ENCODE measurements at regions not wholly inside any gene's neighbourhood (a gene's known extent, or its start where the extent isn't known, plus 50 kb on each side); places are given as distances from the start of the nearest gene placed in this dataset.
A peak's percentile ranks its signal among the peaks of the same experiment; 100 is the strongest.
"Not testable (repeated sequence)": the region's sequence is repeated elsewhere in the genome, so short reads cannot be mapped to it uniquely, and the experiment has no call there.

GRCh38 chr5:118580949-118581348, 407.4 kb downstream of the DTWD2 start:
- 62 to 63% methylated on average over 5 of the region's 5 CpGs for whole genome bisulfite sequencing, 2 donors
- TF ChIP-seq, protein P1, sequence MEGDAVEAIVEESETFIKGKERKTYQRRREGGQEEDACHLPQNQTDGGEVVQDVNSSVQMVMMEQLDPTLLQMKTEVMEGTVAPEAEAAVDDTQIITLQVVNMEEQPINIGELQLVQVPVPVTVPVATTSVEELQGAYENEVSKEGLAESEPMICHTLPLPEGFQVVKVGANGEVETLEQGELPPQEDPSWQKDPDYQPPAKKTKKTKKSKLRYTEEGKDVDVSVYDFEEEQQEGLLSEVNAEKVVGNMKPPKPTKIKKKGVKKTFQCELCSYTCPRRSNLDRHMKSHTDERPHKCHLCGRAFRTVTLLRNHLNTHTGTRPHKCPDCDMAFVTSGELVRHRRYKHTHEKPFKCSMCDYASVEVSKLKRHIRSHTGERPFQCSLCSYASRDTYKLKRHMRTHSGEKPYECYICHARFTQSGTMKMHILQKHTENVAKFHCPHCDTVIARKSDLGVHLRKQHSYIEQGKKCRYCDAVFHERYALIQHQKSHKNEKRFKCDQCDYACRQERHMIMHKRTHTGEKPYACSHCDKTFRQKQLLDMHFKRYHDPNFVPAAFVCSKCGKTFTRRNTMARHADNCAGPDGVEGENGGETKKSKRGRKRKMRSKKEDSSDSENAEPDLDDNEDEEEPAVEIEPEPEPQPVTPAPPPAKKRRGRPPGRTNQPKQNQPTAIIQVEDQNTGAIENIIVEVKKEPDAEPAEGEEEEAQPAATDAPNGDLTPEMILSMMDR (IDR thresholded peaks at IDR 0.05; ENCODE audit: control extremely low read depth, extremely low read depth) = no peak

GRCh38 chr5:118578093-118578492, 410.3 kb downstream of the DTWD2 start:
- DNase-seq (peak; percentile 44 to 74 (median 68)), ATAC-seq (ENCODE audit: insufficient read depth, low FRiP score) (no peak)
- Histone ChIP-seq H3K9ac (ENCODE audit: insufficient read depth in 1 of 2, low read length in 2 of 2) (no peak overlapping the region), H3K27me3 (ENCODE audit: control insufficient read depth in 3 of 3, insufficient read depth in 3 of 3, low read length in 2 of 3) (no peaks in the 10 kb centered on the region), H3K36me3 (ENCODE audit: control insufficient read depth in 4 of 4, insufficient read depth in 4 of 4, low read length in 4 of 4) (no peaks in the 10 kb centered on the region), H3K9me3 (ENCODE audit: control insufficient read depth in 4 of 4, insufficient read depth in 3 of 4, low read length in 3 of 4) (peaks cover 0 to 2% (median 0%) of the 10 kb centered on the region in 4 donors), H3K4me3 (no peak overlapping the region), H3K27ac (ENCODE audit: low read depth in 1 of 2, low read length in 1 of 2) (no peak overlapping the region), H3K4me1 (ENCODE audit: control insufficient read depth in 5 of 5, insufficient read depth in 5 of 5, low read length in 5 of 5) (peaks cover 0 to 14% (median 3%) of the 10 kb centered on the region in 5 donors)
- 74 to 80% methylated on average over 3 of the region's 3 CpGs for WGBS, 2 donors
- TF ChIP-seq, protein P1 (IDR thresholded peaks at IDR 0.05; ENCODE audit: control extremely low read depth, extremely low read depth) = no peak

More at GRCh38 chr5:118580949-118581348, 407.4 kb downstream of the DTWD2 start:
- Histone ChIP-seq H3K27ac (ENCODE audit: low read depth in 1 of 2, low read length in 1 of 2) (no peak overlapping the region), H3K4me1 (ENCODE audit: control insufficient read depth in 5 of 5, insufficient read depth in 5 of 5, low read length in 5 of 5) (peaks cover 0 to 14% (median 3%) of the 10 kb centered on the region in 5 donors), H3K9ac (ENCODE audit: insufficient read depth in 1 of 2, low read length in 2 of 2) (no peak overlapping the region), H3K36me3 (ENCODE audit: control insufficient read depth in 4 of 4, insufficient read depth in 4 of 4, low read length in 4 of 4) (no peaks in the 10 kb centered on the region), H3K9me3 (ENCODE audit: control insufficient read depth in 4 of 4, insufficient read depth in 3 of 4, low read length in 3 of 4) (peaks cover 0 to 2% (median 0%) of the 10 kb centered on the region in 4 donors), H3K4me3 (no peak overlapping the region), H3K27me3 (ENCODE audit: control insufficient read depth in 3 of 3, insufficient read depth in 3 of 3, low read length in 2 of 3) (no peaks in the 10 kb centered on the region)
- DNase-seq (peak in 2 of 3 donors; percentile 38 to 73), ATAC-seq (ENCODE audit: insufficient read depth, low FRiP score) (no peak)

DNA sequence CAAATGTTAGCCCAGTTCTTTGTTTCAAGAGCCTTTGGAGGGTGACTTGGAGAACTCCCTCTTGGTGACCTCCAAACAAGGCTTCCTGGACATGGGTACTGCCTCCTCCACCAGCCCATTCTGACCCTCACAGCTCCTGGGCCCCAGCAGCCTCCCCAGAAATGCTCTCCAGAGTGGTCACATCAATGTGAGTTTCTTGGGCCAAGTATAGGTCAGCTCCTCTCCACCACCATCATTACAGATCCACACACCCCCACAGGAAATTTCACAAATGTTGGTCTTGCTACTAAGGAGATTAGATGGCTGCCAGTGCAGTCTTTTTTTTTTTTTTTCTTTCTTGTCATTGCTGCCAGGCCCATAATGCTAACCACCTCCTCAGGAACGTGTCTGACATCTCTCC, 410.7 kb downstream of the DTWD2 start:
- no peak for ATAC-seq (ENCODE audit: insufficient read depth, low FRiP score)

GRCh38 chr5:118570276-118570675, 418.1 kb downstream of the DTWD2 start:
- not testable (repeated sequence) for H3K4me3 ChIP-seq; H3K36me3 ChIP-seq (ENCODE audit: control insufficient read depth in 4 of 4, insufficient read depth in 4 of 4, low read length in 4 of 4); H3K27me3 ChIP-seq (ENCODE audit: control insufficient read depth in 3 of 3, insufficient read depth in 3 of 3, low read length in 2 of 3); ATAC-seq (ENCODE audit: insufficient read depth, low FRiP score); DNase-seq; H3K27ac ChIP-seq (ENCODE audit: low read depth in 1 of 2, low read length in 1 of 2); H3K4me1 ChIP-seq (ENCODE audit: control insufficient read depth in 5 of 5, insufficient read depth in 5 of 5, low read length in 5 of 5); H3K9ac ChIP-seq (ENCODE audit: insufficient read depth in 1 of 2, low read length in 2 of 2); H3K9me3 ChIP-seq (ENCODE audit: control insufficient read depth in 4 of 4, insufficient read depth in 3 of 4, low read length in 3 of 4)
- WGBS, 2 donors = 64 to 88% methylated on average over 2 of the region's 2 CpGs

More for the DNA sequence above, 410.7 kb downstream of the DTWD2 start:
- H3K9ac ChIP-seq (ENCODE audit: insufficient read depth in 1 of 2, low read length in 2 of 2) = no peak overlapping the region
- no peak for DNase-seq
- TF ChIP-seq, protein P1 (IDR thresholded peaks at IDR 0.05; ENCODE audit: control extremely low read depth, extremely low read depth) = no peak
- no peaks in the 10 kb centered on the region for H3K36me3 ChIP-seq (ENCODE audit: control insufficient read depth in 4 of 4, insufficient read depth in 4 of 4, low read length in 4 of 4)
- no peaks in the 10 kb centered on the region for H3K27me3 ChIP-seq (ENCODE audit: control insufficient read depth in 3 of 3, insufficient read depth in 3 of 3, low read length in 2 of 3)
- no peak overlapping the region for H3K27ac ChIP-seq (ENCODE audit: low read depth in 1 of 2, low read length in 1 of 2)
- peaks cover 0 to 14% (median 3%) of the 10 kb centered on the region in 5 donors for H3K4me1 ChIP-seq (ENCODE audit: control insufficient read depth in 5 of 5, insufficient read depth in 5 of 5, low read length in 5 of 5)
- H3K4me3 ChIP-seq = no peak overlapping the region
- WGBS, 2 donors = 81% methylated on average over 1 of the region's 1 CpG
- peaks cover 0 to 2% (median 0%) of the 10 kb centered on the region in 4 donors for H3K9me3 ChIP-seq (ENCODE audit: control insufficient read depth in 4 of 4, insufficient read depth in 3 of 4, low read length in 3 of 4)

GRCh38 chr5:118569596-118569995, 418.8 kb downstream of the DTWD2 start:
- not testable (repeated sequence) for H3K9me3 ChIP-seq (ENCODE audit: control insufficient read depth in 4 of 4, insufficient read depth in 3 of 4, low read length in 3 of 4); H3K4me3 ChIP-seq; H3K9ac ChIP-seq (ENCODE audit: insufficient read depth in 1 of 2, low read length in 2 of 2); ATAC-seq (ENCODE audit: insufficient read depth, low FRiP score); H3K27ac ChIP-seq (ENCODE audit: low read depth in 1 of 2, low read length in 1 of 2); H3K4me1 ChIP-seq (ENCODE audit: control insufficient read depth in 5 of 5, insufficient read depth in 5 of 5, low read length in 5 of 5); H3K27me3 ChIP-seq (ENCODE audit: control insufficient read depth in 3 of 3, insufficient read depth in 3 of 3, low read length in 2 of 3); DNase-seq; H3K36me3 ChIP-seq (ENCODE audit: control insufficient read depth in 4 of 4, insufficient read depth in 4 of 4, low read length in 4 of 4)
- WGBS, 2 donors = 95 to 96% methylated on average over 1 of the region's 1 CpG
